ENCODE measurements at regions not wholly inside any gene's neighbourhood (a gene's known extent, or its start where the extent isn't known, plus 50 kb on each side); places are given as distances from the start of the nearest gene placed in this dataset.
"Not testable (repeated sequence)": the region's sequence is repeated elsewhere in the genome, so short reads cannot be mapped to it uniquely, and the experiment has no call there.

GRCh38 chr5:23223846-23224245 lies 283.6 kb upstream of the PRDM9 start:
- no peak for DNase-seq

GRCh38 chr5:23221831-23222230 lies 285.6 kb upstream of the PRDM9 start:
- DNase-seq = no peak

GRCh38 chr5:23217159-23217558 lies 290.2 kb upstream of the PRDM9 start:
- no peak for DNase-seq

- no peak for DNase-seq
Observed at GRCh38 chr5:23216345-23216744, 291.1 kb upstream of the PRDM9 start.

DNA sequence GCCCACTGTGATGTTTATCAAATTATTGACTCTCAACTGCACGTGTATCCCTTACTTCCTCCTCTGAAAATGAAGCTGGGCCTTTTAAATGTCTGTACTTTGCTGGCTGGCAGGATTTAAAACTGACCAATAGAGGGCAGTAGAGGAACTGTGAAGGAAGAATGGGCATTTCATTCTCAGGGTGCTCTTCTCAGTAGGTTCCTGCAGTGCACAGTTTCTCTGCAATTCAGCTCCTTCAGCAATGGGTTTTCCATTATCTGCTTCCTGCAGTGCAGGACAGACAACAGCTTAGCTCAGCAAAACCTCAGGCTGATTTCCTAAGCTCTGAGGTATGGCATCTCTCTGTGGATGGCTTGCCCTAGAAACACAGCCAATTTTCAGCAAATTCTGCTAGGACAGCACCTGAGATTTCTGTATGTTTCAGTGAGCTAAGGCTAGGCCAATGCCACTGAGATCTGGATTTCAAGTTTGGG lies 298.4 kb upstream of the PRDM9 start:
- DNase-seq = peak; percentile 87

GRCh38 chr5:23204111-23204510 lies 303.3 kb upstream of the PRDM9 start:
- no peak for DNase-seq

DNA sequence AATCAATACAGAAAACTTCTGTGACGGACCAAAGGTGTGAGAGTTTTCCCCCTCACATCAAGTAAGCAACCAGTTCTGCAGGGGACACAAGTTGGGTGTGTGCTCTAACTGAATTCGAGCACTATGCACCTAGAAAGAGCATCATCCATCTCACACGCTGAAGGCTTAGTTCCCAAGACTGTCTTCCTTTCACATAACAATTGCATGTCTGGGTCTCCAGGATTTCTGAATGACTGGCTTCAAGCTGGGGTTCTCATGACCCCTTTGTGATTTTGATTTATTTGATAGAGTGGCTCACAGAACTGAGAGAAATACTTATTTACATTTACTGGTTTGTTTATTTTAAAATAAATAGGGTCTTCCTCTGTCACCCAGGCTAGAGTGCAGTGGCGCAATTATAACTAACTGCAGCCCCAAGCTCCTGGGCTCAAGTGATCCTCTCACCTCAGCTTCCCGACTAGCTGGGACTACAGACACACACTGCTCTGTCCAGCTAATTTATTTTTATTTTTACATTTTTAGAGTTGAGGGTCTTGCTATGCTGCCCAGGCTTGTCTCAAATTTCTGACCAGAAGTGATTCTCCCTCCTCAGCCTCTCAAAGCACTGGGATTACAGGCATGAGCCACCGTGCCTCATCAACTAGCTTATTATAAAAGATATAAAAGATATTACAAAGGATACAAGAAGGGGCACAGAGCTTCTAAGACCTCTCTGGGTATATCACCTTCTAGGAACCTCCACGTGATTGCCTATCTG lies 316.7 kb upstream of the CDH12 start:
- DNase-seq = no peak

- DNase-seq = no peak
Observed at GRCh38 chr5:23164971-23165370, 311.8 kb upstream of the CDH12 start.

DNA sequence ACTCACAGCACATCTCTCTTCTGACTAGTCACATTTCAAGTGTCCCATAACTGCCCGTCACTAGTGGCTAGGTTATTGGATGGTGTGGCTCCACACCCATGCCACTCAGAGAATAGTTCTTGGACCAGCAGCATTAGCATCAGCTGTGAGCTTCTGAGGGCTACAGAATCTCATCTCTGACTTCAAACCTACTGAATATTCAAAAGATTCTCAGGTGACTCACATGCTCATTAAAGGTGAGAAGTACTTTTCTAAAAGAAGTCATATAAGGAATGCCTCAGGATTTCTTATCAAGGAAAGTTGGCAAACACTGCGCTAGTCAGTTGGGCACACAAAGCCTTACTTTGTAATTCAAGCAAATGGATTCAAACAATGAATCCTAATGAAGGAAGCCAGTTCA lies 305.0 kb upstream of the CDH12 start:
- no peak for DNase-seq

GRCh38 chr5:23157716-23158115 lies 304.6 kb upstream of the CDH12 start:
- DNase-seq = no peak

- DNase-seq = no peak
Observed at GRCh38 chr5:23157169-23157568, 304.0 kb upstream of the CDH12 start.

DNA sequence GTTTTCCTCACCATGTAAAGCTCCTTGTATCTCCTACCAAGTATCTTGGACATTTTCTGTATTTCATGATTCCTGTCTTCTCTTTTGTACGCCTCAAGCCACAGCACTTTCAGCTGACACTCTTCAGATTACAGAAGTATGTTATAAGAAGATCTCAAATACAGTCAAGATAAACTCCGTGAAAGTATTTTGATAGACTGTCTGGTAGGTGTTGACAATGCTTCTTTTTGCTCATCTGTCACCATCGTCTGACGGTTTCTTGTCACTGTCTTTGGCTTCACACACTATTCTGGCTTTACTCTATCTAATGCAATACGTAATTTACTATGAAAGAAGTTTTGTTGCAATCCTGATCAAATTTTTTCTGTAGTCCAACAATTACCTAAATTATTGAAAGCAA lies 294.5 kb upstream of the CDH12 start:
- no peak for DNase-seq

DNA sequence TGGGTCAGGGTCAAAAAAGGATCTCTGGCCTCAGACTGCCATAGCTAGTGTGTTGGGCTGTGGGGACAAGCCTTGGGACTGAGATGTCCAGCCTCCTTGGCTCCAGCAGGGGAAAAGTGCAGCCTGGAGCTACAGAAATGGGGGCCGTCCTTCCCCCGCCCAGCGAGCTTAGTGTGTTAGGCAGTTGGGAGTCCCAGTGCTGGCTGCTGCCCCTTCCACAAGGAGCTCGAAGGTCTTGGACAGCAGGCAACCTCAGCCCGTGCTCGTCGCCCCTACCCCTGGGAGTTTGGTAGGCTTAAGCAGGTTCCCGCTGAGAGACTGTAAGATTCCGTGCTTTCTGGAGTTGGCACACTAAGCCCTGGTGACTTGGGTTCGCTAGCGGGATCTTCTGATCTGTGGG lies 293.0 kb upstream of the CDH12 start:
- no peak for DNase-seq

DNA sequence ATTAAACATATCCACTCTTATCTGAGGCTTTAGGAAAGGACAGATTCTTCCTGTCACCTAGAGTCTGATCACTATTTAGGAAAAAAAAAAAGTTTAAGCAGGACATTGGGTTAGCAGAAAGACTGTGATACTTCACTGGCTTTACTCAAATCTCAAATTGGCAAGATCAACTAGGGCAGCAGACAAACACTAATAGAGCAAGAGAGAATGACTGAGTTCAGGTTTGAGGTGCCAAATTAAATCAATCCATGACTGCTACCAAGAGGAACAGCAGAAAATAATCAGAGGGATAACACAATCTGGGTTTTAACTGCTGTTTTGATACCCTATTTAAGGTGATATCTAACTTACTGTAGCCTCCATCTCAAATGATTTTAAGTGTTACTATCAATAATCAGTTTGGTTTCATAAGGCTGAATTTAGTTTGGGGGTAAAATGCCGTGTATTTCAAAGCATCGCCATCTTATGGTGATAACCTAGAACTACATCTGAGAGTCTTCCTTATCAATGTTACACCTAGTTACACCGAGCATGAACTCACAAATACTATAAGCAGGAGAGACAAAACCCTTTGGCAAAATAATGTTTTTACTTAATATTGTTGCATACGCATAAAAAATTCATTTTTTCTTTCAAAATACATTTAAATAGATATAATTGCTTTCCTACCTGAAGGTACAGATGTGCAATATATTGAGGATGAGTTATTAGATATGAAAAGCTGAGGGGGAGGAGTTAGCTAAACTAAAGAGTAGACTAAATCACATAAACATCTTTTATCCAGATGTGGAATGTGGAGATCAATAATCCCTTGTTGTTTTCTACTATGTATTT lies 286.4 kb upstream of the CDH12 start:
- DNase-seq = peak; percentile 51

- no peak for DNase-seq
Observed at GRCh38 chr5:23136958-23137357, 283.8 kb upstream of the CDH12 start.

DNA sequence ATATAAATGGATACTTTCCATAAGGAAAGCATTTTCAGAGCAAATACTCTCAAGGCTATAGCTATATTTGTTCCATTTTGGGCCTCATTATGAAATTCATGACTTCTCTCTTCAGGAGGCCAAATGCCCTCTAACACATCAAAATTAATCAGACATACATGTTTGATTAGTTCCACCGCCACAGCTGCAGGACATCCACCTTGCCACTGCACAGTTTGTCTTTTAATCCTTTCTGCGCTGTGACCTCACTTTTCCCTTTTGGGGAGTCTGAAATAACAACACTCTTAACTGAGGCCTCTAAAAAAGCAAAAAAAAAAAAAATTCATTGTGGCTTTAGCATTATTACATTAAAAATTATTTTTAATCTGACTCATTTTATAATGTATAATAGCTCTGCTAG lies 279.1 kb upstream of the CDH12 start:
- DNase-seq = no peak

- no peak for DNase-seq
Observed at GRCh38 chr5:23112237-23112636, 259.1 kb upstream of the CDH12 start.

DNA sequence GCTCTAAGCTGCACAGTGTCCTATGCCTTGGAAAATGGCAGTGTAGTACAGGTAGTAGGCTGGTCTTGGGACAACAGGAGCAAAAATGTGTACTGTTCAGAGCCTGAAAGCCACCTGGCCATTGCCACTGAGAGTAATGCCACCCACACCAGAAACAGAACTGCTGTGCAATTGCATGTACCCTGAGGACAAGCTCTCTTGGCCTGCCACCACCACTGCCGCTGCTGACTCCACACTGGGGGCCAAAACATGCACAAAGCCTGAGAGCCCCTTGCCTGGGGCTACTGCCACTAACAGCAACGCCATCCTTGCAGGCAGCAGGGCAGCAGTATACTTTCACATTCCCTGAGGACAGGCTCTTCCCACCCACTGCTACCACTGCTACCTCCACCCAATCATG lies 251.9 kb upstream of the CDH12 start:
- DNase-seq = no peak

GRCh38 chr5:23103566-23103965 lies 250.4 kb upstream of the CDH12 start:
- no peak for DNase-seq

- not testable (repeated sequence) for DNase-seq
Observed at GRCh38 chr5:23095418-23095817, 242.3 kb upstream of the CDH12 start.

GRCh38 chr5:23089286-23089685 lies 236.1 kb upstream of the CDH12 start:
- DNase-seq = no peak

DNA sequence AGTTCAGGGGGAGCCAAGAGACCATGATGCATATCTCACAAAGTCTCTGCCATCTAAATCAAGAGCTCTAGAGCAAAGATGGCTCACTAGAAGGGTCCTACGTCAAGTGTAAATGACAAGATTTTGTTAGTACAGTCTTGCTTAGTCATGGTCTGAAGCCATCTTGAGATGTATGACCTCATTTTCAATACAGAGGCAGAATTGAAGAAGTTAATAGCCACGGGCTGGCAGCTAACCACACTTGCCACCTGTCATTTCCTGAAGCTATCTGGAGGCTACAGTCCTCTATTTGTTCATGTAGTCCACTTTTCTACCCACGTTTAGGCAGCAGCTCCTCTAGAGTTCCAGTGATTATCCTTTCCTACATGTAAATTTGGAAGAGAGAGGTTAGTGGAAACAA lies 231.7 kb upstream of the CDH12 start:
- DNase-seq = peak; percentile 55

DNA sequence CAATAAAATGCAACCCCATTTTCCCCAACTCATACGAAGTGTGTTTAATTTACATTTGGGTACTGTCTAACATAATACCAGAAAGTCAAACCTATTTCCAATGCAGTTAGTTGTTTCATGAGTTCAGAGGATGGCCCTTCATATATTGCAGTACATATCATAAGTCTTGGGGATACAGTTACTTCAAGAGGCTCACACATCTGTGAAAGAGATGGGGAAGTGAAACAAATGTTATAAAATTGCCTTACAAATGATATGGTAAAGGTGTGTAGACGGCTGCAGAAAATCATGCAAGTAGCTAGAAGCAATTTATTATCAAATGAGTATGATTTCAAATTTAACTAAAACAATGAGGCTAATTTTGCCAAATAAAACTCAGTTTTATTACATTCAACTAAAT lies 219.0 kb upstream of the CDH12 start:
- DNase-seq = no peak

- no peak for DNase-seq
Observed at GRCh38 chr5:23071682-23072081, 218.5 kb upstream of the CDH12 start.
